Stimulated activated CD8-positive, alpha-beta memory T cell treated with anti-CD3 and anti-CD28 coated beads, Interleukin-15, amount 100 ng/mL, for 24 hours (primary cell): ENCODE measurements at regions not wholly inside any gene's neighbourhood (a gene's known extent, or its start where the extent isn't known, plus 50 kb on each side); places are given as distances from the start of the nearest gene placed in this dataset.

Experiments
- DNase-seq: peaks from one replicate; pipeline ENCODE4 v3.0.0-alpha.2; 2020; ENCODE audit warnings: low read depth

DNA sequence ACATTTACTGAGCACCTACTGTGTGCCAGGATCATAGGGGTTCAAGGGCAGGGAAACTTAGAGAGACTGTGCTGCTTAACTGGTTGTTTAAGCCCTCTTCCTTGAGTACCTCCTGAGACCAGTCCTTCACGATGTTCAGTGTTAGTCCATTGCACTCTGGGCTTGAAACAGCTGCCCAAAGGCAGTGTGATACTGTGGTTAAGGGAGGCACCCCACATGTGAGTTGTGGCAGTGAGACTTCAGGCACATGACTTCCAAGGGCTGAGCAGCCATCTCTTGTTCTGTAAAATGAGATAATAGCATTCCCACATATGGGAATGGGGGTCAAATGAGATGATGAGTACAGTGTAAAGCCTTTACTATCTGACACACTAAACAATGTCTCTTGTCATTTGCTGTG, 75.1 kb downstream of the LINGO1 start:
- DNase-seq: no peak

DNA sequence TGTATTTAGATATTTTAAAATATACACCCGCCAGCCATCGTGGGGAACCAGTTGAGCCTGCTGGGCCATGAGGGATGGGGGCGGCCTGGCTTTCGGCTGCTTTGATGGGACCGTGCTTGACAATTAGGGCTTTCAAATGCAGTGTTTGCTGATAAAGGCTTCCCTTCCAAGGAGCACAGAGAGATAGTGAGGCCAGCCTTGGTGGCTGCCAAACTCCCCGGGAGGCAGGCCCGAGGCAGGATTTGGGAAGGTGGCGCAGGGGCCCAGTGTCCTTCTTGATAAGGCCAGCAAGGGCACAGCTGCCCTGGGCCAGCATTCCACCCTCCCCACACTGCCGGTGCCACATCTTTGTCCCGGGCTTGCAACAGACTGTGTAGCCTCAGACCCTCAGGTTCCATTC, 75.6 kb downstream of the LINGO1 start:
- no peak for DNase-seq

DNA sequence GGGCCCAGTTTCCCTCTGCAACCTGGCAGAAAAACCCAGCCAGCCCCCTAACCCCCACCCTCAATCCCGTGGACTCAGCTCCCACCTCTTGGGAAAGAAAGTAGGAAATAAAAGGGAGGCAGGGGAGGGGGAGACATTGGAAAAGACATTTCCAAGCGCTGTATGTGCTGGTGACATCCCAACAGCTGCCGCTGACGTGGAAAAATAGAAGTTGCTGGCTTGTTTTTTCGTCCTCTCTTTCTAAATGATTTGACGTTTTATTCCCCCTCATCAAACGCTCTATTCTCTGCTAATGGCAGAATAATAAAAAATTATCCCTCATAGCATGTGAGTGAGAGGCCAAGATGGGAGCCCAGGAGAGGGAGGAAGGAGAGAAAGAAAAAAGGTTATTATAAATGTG, 76.1 kb downstream of the LINGO1 start:
- no peak for DNase-seq

DNA sequence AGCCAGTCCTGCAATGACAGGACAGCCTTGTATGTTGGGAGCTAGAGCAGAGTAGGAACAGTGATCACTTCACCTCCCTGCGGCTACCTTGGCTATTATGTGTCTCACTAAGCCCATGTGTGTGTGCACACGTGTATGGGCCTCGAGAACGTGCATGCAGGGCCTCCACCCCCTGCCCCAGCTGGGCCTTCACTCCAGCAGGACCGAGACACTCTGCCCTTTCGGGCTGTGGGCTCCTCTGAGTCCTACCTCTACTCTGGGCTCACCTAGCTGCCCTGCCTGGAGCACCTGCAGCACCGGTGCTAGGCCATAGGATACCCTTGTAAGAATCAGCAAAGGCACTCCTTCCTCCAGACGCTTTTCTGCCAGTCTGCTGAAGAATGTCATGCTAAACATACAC, 77.5 kb downstream of the LINGO1 start:
- no peak for DNase-seq

DNA sequence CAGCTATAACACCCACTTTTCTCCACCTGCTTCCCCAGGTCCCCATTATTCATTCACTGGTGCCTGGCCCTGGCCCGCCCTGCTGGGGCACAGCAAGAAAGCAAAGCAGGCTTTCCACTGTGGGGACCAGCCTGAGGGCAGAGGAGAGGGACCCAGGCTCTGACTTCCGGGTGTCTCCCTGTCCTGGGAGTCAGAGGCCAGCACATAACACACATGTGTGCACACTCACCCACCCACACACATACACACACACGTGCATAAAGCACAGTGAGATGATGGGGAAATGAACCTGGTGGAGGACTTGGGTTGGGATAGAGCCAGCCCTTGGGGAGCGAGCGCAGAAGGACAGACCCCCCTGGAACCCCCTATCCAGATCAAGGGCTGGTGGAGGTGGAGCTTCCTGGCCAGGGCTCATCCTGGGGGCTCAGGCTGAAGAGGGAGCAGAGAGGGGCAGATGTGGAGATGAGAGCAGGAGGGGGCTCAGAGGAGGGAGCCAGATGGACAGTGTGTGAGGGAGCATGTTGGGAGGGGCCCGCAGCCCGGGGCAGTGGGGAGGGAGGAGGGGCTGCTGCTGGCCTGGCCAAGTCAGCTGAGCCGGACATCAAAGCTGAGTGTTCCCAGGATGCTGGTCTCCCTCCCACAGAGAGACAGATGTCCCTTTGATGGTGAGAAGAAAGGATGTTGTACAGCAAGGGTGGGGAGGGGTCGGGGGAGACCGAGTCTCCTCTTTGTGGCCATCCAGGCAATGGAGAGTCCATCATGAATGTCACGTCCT, 78.2 kb downstream of the LINGO1 start:
- no peak for DNase-seq

DNA sequence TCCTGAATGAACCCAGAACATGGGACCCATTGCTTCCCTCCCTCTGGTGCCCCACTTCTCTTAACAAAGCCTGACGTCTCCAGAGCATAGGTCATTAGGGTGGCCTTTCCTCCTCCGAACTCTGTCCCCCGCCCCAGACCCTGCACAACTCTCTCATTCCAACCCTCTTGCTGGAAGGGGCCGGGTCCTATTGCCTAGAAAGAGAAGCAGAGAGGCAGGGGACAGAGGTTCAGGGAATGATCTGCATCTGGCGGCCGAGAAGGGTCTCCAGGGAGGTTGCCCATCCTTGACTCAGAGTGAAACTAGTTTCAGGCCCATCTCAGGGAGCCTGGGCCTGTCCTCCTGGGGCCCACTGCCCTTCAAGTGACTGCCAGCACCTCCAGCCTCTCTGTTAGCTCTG, 79.0 kb downstream of the LINGO1 start:
- DNase-seq: no peak

DNA sequence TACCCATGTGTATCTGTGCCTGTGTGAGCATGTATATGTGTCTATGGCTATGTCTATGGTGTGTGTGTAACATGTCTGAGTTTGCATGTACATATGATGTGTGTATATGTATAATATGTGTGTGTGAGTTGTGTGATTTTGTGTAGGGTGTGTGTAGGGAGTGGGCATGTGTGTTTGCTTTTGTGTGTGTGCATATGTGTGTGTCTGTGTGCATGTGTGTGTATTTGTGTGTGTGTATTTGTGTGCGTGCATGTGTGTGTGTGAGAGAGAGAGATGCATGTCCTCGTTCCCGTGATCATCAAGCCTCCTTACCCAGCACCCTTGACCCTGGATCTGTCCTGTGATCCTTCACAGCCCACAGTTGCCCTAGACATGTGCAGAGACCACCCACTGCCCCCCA, 79.5 kb downstream of the LINGO1 start:
- DNase-seq: no peak

DNA sequence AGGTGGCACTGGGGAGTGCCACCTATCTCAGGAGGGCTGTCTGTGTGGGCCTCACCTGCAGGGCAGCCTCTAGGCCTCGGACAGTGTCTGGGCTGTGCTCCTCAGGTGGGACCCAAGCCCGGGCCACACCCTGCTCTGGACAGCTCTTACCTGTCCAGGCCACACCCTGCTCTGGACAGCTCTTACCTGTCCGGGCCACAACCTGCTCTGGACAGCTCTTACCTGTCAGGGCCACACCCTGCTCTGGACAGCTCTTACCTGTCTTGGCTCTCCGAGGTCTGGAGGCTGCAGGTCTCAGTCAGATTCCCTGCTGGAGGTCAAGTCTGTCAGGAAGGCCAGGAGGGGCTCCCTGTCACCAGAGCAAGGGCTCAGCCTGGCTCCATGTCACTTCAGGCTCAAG, 80.6 kb downstream of the LINGO1 start:
- no peak for DNase-seq

DNA sequence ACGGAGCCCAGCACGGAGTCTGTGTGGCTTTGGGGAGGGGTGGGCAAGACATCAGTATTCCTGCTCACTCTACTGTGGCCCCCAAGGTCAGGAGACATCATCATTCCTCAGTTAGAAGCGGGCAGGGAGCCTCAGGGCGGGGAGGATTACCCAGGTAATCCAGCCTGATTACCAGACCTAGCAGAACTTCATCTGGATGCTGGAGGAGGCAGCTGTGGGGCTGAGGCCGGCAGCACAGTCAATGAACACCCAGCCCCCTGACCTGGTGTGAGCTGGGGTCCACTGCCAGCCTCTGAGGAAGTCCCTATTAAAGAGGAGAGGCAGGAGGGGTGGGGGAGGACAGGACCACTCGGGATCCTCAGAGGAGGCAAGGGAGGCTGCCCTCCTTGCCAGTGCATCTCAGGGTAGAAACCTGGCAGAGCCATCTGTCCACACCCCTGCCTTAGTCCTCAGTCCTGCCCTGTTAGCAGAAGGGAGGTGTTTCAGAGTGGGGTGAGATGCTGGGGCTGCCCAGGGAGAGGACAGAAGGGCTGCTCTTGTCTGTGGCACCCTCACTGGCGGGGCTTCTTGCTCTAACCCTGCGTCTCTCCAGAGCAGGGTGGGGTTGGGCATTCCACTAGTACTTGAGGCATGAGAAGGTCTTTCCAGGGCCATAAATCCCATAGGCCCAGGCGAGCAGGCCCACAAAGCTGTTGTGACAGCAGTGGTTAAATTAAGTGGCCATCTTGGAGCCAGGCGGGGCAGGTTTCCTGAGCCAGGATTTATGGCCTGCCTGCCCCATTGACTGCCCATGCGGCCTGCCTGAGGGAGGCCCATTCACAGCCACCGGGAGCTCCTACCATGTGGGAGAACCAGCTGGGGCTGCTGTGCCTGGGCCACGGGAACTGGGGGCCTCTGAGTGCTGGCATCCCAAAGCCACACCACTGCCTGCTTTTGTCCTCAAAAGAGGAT, 82.1 kb downstream of the LINGO1 start:
- DNase-seq: no peak

DNA sequence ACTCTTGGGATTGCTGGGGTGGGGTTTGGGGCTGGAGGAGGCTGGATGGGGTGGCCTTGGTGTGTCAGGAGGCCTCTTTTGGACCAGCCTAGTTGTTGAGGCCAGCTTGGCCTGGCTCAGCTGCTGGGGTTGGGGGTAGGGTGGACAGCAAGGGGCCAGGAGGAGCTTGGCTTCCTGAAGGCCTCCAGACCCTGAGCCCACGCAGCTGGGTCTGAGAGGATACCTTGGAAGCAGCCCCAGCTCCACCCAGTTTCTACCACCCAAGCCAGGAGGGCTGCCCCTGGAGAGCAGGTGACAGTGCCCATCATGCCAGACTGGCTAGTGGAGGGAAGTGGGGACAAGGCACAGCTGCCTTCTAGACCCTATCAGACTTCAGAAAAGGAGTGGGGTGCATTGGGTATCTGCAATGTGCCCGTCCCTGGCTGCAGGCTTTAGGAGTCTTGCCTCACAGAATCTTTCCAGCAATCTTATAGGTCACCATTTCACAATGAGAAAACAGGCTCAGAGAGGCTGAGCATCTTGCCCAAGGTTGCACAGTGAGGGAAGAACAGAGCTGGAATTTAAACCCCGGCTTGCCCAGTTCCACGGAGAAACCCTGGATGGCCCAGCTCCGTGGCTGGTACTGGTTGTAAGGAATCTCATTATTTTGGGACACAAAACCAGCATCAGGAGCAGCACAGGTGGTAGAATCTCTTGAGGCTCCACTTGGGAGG, 83.0 kb downstream of the LINGO1 start:
- no peak for DNase-seq

DNA sequence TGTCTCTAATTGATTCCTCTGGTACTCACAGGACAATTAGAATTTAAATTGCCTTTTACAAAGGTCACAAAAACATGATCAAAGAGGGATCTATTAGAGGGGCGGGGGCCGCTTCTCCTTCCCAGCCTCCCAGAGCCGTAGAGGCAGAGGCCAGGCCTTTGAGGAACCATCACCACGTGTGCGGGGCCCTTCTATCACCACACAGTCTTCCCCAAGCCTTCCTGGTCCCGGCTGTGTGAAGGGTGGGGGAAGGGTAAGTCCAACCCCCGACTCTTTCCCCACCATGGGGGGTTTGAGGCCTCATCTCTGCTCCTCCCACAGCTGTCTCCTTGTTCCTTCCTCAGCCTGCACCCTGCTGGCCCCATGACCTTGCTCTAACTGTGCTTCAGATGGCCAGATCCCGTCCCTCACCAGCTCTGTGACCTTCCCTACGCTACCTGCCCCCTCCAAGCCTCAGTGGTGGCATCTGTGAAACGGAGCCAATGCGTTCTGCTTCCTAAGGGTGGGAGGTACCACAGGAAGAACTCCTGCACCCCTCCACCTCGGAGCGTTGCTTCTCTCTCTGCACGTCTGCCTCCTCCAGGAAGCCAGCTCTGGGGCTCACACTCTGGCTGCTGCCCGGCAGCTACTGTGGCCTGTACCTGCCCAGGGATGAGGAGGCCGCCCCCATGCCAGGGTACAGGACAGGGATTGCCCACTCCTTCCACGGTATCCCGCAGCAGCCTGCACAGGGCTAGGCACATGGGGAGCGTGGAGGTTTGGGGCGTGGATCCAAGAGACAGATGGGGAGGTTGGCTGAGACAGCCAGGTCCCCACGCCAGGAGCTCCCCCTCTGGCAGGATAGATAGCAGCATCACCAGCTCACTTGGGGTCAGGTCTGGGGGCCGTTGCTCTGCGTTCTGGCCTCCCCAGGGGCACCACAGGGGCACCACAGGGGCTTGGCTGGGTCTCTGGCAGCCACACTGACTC, 83.8 kb downstream of the LINGO1 start:
- no peak for DNase-seq

DNA sequence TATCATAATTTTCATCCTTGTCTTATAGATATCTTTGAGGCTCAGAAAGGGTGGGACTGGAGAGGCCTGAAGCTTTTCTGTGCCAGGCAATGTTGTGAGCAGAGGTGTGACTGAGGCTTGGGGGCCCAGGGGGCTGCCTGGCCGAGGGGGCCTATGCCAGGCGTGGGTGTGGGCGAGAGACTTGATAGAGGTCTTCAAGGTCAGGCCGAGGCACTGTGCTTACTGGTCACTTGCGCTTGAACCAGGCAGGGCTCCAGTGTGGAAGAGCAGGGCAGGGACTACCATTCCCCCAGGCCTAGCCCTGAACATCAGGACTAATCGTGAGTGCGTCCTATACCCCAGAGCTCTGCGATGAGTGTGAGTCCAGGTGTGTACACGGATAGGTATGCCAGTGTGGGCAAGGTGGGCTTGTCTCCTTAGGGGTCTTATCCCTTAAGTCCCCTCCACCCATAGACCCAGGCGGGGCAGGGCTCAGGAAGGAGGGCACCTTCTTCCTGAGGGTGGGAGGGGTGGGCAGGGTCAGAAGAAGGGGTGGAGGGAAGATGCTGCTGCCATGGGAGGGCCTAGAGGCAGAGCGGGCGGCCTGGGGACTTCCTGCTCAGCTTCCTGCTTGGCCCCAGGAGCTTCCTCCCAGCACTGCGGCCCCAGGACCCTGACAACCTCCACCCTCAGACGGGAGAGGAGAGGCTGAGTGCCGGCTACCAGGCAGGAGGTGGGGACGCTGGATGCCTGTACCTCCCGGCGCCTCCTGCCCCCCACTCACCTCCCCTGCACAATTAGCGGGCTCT, 84.7 kb downstream of the LINGO1 start:
- no peak for DNase-seq

DNA sequence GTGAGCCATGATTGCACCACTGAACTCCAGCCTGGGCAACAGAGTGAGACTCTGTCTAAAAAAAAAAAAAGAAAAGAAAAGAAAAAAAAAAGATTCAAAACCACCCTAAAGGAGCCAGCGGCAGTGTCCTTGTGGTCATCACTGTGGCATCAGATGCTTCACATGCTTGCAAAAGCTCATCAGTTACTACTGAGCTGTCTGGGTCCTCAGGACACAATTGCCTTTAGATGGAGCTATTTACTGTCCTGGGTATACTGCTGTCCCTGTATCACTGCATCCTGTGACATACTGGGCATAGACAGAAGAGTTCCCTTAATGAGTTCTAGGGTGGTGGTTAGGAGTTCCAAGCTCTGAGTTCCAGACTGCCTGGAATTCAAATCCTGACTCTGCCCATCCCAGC, 85.8 kb downstream of the LINGO1 start:
- no peak for DNase-seq

DNA sequence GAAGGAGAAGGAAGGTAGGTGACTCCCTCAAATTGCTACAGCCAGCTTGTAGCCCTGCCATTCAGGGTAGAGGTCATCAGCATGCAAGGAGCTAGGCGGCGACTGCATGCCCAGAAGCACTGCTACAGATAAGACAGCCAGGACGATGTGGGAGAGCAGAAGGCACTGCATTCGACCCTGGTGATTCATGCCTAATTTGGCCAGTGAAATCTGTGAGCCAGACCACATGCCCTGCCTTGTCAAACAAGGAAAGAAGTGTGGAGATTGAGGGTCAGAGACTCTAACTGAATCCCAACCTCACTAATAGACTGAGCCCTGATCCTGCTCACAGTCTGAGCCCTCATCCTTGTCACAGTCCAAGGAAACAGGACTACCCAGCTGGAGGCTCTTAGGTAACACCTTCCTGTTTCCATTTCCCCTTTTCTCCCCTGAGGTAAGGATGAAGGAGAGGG, 86.6 kb downstream of the LINGO1 start:
- no peak for DNase-seq

DNA sequence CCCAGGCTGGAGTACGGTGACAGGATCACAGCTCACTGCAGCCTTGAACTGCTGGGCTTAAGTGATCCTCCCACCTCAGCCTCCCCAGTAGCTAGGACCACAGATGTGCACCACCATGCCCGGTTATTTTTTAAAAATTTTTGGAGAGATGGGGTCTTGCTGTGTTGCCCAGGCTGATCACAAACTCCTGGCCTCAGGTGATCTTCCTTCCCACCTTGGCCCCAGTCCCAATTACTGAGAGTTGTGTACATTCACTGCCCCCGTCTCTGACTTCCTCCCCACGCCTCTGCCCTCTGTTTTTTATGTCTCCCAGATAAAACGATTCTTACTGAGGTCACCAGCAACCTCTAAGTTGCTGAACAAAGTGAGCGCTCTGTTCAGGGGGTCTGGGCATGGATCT, 87.7 kb downstream of the LINGO1 start:
- no peak for DNase-seq

DNA sequence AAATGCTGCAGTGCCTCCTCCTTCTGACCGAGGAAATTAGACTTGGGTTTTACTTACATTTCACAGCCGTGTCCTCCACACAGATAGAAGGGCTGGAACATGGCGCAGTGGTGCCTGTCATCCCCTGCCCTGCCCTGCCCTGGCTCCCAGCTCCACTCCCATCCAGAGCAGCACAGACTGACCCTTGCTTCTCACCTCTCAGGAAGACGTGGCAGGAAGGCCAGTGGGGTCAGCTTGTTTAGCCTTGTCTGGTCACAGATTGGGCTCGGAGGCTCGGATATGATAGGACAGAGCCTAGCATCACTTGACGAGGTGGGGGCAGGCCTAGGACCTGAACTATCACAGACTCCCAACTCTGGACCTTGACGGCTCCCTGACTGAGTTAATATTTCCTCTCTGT, 88.5 kb downstream of the LINGO1 start:
- no peak for DNase-seq

DNA sequence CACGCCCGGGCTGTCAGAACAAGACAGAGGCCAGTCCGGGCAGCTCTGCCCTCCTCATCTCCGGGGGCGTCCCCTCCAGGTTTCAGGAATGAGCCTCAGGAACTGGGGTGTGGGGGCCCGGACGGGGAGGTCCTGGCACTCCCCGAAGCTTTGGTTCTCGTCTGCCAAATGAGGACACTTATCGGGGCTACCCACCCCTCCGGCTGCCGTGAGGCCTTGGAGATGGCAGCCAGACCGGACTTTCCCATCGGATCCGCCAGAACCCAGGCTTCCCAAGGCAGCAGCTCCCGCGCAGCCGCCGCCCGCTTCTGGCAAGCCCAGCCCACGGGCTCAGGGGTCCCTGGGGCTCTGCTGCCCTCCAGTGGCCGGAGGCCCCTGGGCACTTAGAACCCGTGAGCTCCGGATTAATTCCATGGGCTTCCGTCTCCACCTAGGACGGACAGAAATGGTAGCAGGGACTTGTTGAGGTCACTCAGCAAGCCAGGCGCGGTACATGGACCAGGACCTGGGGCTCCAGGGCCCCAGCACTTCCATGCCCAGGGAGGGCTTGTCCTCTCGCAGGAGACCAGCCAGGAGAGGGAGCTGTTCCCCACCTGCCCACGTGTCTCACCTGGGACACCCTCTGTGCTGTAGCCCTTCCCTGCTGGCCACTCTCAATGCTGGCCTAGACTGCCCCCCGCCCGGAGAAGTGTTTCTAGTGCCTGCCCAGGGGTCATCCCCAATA, 89.4 kb downstream of the LINGO1 start:
- DNase-seq: peak; percentile 53

DNA sequence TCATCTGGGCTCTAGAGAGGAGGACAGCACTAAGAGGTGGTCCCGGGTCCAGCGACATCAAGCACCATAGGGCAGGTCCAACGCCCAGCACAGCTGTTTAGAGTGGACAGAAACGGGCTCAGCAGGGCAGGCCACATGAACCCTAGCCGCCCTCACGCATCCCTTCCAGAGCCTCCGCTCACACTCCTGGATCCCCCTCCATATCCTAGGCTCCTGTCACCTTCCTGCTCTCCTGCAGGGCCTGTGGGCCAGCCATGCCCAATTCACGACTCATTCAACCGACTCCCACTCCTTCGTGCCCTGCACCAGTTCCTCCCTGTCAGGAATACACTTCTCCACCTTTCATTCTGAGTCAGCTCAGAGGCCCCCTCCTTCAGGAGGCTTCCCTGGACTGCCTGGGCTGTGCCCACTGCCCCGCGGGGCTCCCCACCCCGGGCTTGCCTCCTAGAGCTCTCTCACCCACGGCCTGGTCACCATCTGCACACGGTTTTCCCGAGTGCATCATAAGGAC, 90.2 kb downstream of the LINGO1 start:
- no peak for DNase-seq

DNA sequence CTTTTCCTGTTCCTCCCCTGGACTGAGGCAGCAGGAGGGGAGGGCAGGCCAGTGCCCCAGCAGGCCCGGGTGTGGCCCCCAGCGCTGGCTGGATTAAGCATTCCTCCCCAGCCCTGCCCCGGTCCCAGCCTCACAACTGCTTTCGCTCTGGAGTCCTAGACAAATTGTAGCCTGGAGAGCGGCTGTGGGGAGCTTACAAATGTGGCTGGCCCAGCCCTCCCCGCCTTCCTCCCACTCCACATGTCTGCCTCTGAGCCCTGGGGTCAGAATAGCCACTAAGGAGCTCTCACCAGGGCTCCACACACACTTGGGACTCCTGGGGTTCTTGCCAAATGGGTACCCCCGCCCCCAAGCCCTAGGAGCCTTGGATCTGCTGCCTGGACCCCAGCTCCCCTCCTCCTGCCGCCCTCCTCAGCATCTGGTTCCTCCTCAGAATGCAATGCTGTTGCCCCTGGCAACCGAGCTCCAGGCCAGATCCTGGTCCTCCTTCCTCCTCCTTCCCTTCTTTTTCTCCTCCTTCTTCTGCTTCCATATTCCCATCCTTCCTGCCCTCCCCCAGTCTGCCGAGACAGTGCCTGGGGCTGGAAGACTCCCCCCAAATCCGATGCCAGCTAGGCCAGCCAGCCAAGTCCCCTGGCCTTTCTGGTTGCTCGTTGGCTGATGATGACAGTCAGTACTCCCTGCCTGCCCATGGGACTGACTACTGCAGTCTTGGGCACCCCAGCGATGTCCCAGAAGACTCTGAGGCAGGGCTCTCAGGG, 91.1 kb downstream of the LINGO1 start:
- no peak for DNase-seq
